C4-2B (cell line): ENCODE measurements at regions not wholly inside any gene's neighbourhood (a gene's known extent, or its start where the extent isn't known, plus 50 kb on each side); places are given as distances from the start of the nearest gene placed in this dataset.

ENCODE experiments used
- CTCF ChIP-seq: fragments of 450-650 bp; conservative IDR thresholded peaks from 2 replicates; pipeline ENCODE4 v1.5.1; 2017; ENCODE audit warnings: mild to moderate bottlenecking
- ZFX ChIP-seq: fragments of 450-650 bp; IDR thresholded peaks from 2 replicates; pipeline ENCODE4 v1.6.1; 2017

GRCh38 chr5:30287890-30288289 lies 905.6 kb upstream of the CDH6 start:
- TF ChIP-seq CTCF (no peak), ZFX (no peak)
